Progenitor cell of endocrine pancreas (in vitro differentiated cells): ENCODE measurements at regions not wholly inside any gene's neighbourhood (a gene's known extent, or its start where the extent isn't known, plus 50 kb on each side); places are given as distances from the start of the nearest gene placed in this dataset.

Experiments
- DNase-seq: peaks from one replicate; pipeline ENCODE4 v3.0.0; 2021; ENCODE audit warnings: low spot score; ENCODE audit not compliant: unreplicated experiment
- H3K27ac Mint-ChIP-seq: 2 replicates; pipeline ENCODE4 v1.8.0; 2021; ENCODE audit warnings: mild to moderate bottlenecking, moderate library complexity, mixed read lengths
- H3K27me3 Mint-ChIP-seq: 2 replicates; pipeline ENCODE4 v1.8.0; 2021; ENCODE audit warnings: mixed read lengths
- H3K36me3 Mint-ChIP-seq: 2 replicates; pipeline ENCODE4 v1.8.0; 2022; ENCODE audit warnings: mixed read lengths; ENCODE audit not compliant: insufficient read depth
- H3K4me1 Mint-ChIP-seq: 2 replicates; pipeline ENCODE4 v1.8.0; 2021; ENCODE audit warnings: low read depth, mixed read lengths
- H3K4me3 Mint-ChIP-seq: 2 replicates; pipeline ENCODE4 v1.8.0; 2021; ENCODE audit warnings: low read depth, mild to moderate bottlenecking, moderate library complexity, mixed read lengths
- H3K9me3 Mint-ChIP-seq: 2 replicates; pipeline ENCODE4 v1.8.0; 2021; ENCODE audit warnings: low read depth, mixed read lengths
- TF ChIP-seq, protein P1 (sequence below): fragments of 200-600 bp; sonication (generic); IDR thresholded peaks from one replicate; pipeline ENCODE4 v1.5.0; 2021; ENCODE audit warnings: antibody characterized with exemption, mild to moderate bottlenecking; ENCODE audit not compliant: unreplicated experiment

DNA sequence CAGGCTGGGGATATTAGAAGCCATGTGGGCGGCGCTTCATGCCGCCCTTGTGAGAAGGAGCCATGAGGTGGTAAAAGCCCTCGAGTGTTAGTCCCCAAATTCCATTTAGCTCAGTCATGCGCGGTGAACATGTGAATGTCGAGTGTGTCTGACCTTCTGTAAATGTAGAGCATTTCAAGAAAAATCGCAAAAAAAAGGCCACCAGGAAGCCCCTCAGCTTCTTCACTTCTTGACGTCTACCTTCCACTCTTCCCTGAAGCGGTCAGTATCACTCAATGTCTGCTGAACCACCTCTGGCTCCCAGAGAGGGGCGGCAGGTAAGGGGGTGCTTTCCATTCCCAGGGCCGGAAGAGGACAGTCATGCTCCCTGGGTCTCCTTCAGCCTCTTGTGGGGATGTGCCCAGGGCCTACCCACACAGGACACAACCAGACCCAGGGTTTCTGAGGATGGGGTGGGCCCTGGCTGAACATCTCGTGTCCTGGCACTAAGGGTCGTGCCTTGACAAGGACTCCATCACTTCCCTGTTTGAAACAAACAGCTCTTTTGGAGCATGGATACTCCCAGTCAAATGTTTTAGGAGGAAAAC is 274.9 kb downstream of the FAM43A start:
- Mint-ChIP-seq H3K9me3 (no peaks in the 10 kb centered on the region), H3K27me3 (peaks cover 17% of the 10 kb centered on the region), H3K36me3 (no peaks in the 10 kb centered on the region), H3K4me3 (no peak overlapping the region), H3K4me1 (no peaks in the 10 kb centered on the region), H3K27ac (no peak overlapping the region)
- DNase-seq = no peak
- TF ChIP-seq, protein P1, sequence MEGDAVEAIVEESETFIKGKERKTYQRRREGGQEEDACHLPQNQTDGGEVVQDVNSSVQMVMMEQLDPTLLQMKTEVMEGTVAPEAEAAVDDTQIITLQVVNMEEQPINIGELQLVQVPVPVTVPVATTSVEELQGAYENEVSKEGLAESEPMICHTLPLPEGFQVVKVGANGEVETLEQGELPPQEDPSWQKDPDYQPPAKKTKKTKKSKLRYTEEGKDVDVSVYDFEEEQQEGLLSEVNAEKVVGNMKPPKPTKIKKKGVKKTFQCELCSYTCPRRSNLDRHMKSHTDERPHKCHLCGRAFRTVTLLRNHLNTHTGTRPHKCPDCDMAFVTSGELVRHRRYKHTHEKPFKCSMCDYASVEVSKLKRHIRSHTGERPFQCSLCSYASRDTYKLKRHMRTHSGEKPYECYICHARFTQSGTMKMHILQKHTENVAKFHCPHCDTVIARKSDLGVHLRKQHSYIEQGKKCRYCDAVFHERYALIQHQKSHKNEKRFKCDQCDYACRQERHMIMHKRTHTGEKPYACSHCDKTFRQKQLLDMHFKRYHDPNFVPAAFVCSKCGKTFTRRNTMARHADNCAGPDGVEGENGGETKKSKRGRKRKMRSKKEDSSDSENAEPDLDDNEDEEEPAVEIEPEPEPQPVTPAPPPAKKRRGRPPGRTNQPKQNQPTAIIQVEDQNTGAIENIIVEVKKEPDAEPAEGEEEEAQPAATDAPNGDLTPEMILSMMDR = no peak

DNA sequence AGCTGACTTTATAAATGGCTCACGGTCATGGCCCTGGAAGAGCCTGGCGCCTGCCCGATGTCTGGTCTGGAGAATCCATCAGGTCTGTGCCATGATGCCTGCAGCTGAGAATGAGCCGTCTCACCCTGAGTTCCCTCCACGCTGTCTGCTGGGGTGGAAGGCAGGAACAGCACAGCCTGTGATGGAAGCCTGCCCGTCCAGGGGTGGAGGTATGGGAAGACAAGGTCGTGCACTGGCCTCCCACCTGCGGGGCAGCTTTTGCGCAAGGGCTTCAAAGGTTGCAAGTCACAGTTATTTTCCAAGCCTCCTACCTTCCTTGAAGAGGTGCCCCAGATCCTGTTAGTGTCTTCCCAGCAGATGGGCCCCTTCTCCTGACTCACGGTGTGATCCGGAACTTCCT is 275.5 kb downstream of the FAM43A start:
- Mint-ChIP-seq H3K27ac (no peak overlapping the region), H3K4me3 (no peak overlapping the region), H3K27me3 (peaks cover 11% of the 10 kb centered on the region), H3K9me3 (no peaks in the 10 kb centered on the region), H3K36me3 (no peaks in the 10 kb centered on the region), H3K4me1 (no peaks in the 10 kb centered on the region)
- TF ChIP-seq, protein P1 = no peak
- no peak for DNase-seq

DNA sequence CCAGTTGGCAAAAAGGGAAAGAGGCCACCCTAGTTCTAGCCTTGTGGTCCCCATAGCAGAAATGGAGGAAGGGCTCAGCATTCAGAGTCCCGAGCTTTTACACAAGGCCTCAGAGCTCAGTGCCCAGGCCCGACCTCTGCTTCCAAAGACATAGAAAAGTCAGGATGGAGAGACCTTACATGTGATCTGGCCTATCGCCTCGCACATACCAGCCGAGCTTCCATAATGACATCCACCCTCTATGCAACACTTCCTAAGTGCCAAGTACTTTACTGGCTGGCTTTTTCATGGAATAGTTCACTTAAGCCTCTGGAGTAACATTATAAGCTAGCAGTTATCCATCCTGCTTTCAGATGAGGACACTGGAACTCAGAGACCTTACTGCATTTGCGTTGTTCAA is 275.9 kb downstream of the FAM43A start:
- Mint-ChIP-seq H3K9me3 (no peaks in the 10 kb centered on the region), H3K36me3 (no peaks in the 10 kb centered on the region), H3K4me3 (no peak overlapping the region), H3K4me1 (no peaks in the 10 kb centered on the region), H3K27me3 (peaks cover 9% of the 10 kb centered on the region), H3K27ac (no peak overlapping the region)
- DNase-seq = no peak
- TF ChIP-seq, protein P1 = no peak

DNA sequence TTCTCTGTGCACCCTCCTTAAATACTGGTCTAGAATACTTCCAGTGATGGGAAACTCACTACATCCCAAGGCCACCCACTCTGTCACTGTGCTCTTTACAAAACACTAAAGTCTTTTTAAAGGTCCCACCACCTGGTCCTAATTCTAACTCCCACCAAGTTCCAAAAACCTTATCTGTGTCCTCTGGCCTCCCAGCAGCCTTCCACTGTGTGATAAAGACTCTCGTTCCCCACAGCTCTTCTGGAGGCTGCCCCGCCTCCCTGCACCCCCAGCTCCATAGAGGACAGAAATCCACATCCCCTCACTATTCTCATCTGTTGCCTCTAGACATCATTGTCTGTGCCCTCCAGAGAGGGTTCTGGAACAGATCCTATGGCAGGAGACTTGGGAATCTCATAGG is 276.4 kb downstream of the FAM43A start:
- no peaks in the 10 kb centered on the region for H3K9me3 Mint-ChIP-seq
- TF ChIP-seq, protein P1 = no peak
- peaks cover 12% of the 10 kb centered on the region for H3K27me3 Mint-ChIP-seq
- H3K4me3 Mint-ChIP-seq = no peak overlapping the region
- H3K36me3 Mint-ChIP-seq = no peaks in the 10 kb centered on the region
- no peak for DNase-seq
- H3K27ac Mint-ChIP-seq = no peak overlapping the region
- no peaks in the 10 kb centered on the region for H3K4me1 Mint-ChIP-seq

DNA sequence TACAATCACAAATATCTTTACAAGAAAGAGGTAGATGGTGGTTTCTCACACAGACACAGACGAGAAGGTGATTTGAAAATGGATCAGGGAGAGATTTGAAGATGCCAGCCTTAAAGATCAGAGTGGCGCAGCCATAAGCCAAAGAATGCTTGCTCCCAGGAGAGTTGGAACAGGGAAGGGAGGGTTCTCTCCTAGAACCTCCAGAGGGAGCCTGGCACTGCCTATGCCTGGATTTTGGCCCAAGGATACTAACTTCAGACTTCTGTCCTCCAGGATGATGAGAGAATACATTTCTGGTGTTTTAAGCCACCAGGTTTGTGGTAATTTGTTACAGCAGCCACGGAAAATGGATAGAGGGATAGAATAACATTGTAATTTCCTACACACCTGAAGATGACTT is 279.1 kb downstream of the FAM43A start:
- H3K36me3 Mint-ChIP-seq = no peaks in the 10 kb centered on the region
- H3K27ac Mint-ChIP-seq = no peak overlapping the region
- no peaks in the 10 kb centered on the region for H3K4me1 Mint-ChIP-seq
- no peak overlapping the region for H3K4me3 Mint-ChIP-seq
- DNase-seq = no peak
- no peaks in the 10 kb centered on the region for H3K9me3 Mint-ChIP-seq
- TF ChIP-seq, protein P1 = no peak
- peaks cover 22% of the 10 kb centered on the region for H3K27me3 Mint-ChIP-seq
